ENCODE measurements at regions not wholly inside any gene's neighbourhood (a gene's known extent, or its start where the extent isn't known, plus 50 kb on each side); places are given as distances from the start of the nearest gene placed in this dataset.

DNA sequence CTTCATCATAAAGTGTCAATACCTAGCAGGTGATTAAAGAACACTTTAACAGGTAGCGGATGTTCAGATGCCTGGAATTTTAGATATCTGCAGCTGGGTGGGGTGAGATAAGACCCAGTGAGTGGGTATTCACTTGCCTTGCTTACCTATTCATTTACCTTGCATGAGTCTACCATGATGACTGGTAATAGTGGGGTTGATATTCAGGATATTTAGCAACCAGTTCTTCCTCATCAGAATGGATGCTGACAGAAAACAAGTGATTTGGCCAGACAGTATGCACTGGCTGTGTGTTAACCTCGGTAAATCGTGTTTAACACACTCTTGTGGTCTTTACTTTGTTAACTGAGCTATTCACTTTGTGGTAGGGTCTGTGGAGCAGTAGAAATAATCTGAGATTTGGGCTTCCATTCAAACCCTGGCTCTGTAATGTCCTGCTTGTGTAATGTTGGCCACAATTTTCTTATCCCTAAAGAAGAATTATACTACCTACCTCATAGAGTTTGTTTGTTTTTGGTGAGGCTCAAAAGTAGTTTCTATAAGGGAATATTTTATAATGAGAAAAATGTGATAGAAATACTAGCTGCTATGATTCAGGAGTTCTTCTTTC is 391.9 kb upstream of the TBL1XR1 start:
- no peak for TF ChIP-seq EZH2 (IDR thresholded peaks at IDR 0.05)
- TF ChIP-seq POLR2AphosphoS5 (IDR thresholded peaks at IDR 0.05; ENCODE audit: borderline replicate concordance, low read depth, low read length): no peak

Measured in SK-N-MC (cell line).